ENCODE measurements at regions not wholly inside any gene's neighbourhood (a gene's known extent, or its start where the extent isn't known, plus 50 kb on each side); places are given as distances from the start of the nearest gene placed in this dataset.

DNA sequence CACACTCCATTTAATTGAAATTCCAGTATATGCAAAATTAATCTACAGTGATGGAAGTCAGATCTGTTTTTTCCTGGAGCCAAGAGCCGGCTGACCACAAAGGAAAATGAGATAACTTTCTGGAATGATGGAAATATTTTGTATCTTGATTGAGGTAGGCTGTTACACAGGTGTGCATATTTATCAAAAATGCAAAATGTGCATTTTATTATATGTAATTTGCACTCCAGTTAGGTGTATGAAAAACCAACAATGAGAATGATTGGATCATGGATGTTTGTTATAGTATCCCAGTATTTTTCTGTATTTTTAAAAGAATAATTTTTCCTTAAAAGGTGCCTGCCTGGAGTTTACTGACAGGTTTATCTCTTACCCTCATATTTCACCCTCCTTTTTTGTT lies 242.0 kb upstream of the JAG1 start:
- TF ChIP-seq, protein P1, sequence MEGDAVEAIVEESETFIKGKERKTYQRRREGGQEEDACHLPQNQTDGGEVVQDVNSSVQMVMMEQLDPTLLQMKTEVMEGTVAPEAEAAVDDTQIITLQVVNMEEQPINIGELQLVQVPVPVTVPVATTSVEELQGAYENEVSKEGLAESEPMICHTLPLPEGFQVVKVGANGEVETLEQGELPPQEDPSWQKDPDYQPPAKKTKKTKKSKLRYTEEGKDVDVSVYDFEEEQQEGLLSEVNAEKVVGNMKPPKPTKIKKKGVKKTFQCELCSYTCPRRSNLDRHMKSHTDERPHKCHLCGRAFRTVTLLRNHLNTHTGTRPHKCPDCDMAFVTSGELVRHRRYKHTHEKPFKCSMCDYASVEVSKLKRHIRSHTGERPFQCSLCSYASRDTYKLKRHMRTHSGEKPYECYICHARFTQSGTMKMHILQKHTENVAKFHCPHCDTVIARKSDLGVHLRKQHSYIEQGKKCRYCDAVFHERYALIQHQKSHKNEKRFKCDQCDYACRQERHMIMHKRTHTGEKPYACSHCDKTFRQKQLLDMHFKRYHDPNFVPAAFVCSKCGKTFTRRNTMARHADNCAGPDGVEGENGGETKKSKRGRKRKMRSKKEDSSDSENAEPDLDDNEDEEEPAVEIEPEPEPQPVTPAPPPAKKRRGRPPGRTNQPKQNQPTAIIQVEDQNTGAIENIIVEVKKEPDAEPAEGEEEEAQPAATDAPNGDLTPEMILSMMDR (IDR thresholded peaks at IDR 0.05; ENCODE audit: low read depth, low read length) = no peak
- no peak for TF ChIP-seq EZH2phosphoT487 (IDR thresholded peaks at IDR 0.05; ENCODE audit: low read depth)

All from OCI-LY3 (cell line).